LNCaP clone FGC (cell line): ENCODE measurements at regions not wholly inside any gene's neighbourhood (a gene's known extent, or its start where the extent isn't known, plus 50 kb on each side); places are given as distances from the start of the nearest gene placed in this dataset.

Experiments used
- DNase-seq: peaks from one replicate; pipeline ENCODE4 v3.0.0-alpha.2; 2011; ENCODE audit warnings: low read depth
- H3K4me3 ChIP-seq: 2 replicates; pipeline ENCODE4 v1.5.1; 2011; ENCODE audit warnings: mild to moderate bottlenecking, low read depth, low read length, control low read depth
- CTCF ChIP-seq: IDR thresholded peaks from 2 replicates; pipeline ENCODE4 v1.5.1; 2012; ENCODE audit warnings: mild to moderate bottlenecking; ENCODE audit not compliant: control insufficient read depth, insufficient read depth; ENCODE audit errors: extremely low read depth

- no peak for DNase-seq
- no peak for TF ChIP-seq CTCF
- H3K4me3 ChIP-seq = no peak overlapping the region
Measured at GRCh38 chr13:46948338-46948737, 51.5 kb upstream of the HTR2A start.

GRCh38 chr13:46947425-46948191 lies 50.8 kb upstream of the HTR2A start:
- DNase-seq = no peak
- H3K4me3 ChIP-seq = no peak overlapping the region
- TF ChIP-seq CTCF = no peak
